H9 (cell line): ENCODE measurements at regions not wholly inside any gene's neighbourhood (a gene's known extent, or its start where the extent isn't known, plus 50 kb on each side); places are given as distances from the start of the nearest gene placed in this dataset.
"Not testable (repeated sequence)": the region's sequence is repeated elsewhere in the genome, so short reads cannot be mapped to it uniquely, and the experiment has no call there.

Source experiments
- DNase-seq: peaks from one replicate; pipeline ENCODE4 v3.0.0-alpha.2; 2017
- H2AFZ ChIP-seq: one replicate; pipeline ENCODE4 v1.6.1; 2013; ENCODE audit warnings: mild to moderate bottlenecking, low read length, control low read depth, moderate library complexity
- H2AK5ac ChIP-seq: 2 replicates; pipeline ENCODE4 v1.6.1; 2013; ENCODE audit warnings: low read length, control low read depth, mixed read lengths; ENCODE audit not compliant: insufficient read length
- H2BK120ac ChIP-seq: one replicate; pipeline ENCODE4 v1.6.1; 2013; ENCODE audit warnings: low read depth, mild to moderate bottlenecking, low read length, control low read depth, inconsistent platforms; ENCODE audit not compliant: poor library complexity, severe bottlenecking
- H2BK12ac ChIP-seq: 2 replicates; pipeline ENCODE4 v1.6.1; 2013; ENCODE audit warnings: low read length, control low read depth, mixed read lengths, low read depth; ENCODE audit not compliant: insufficient read length
- H2BK15ac ChIP-seq: 2 replicates; pipeline ENCODE4 v1.6.1; 2013; ENCODE audit warnings: low read depth, low read length, control low read depth
- H2BK20ac ChIP-seq: one replicate; pipeline ENCODE4 v1.6.1; 2013; ENCODE audit warnings: low read depth, mild to moderate bottlenecking, low read length, control low read depth, inconsistent platforms; ENCODE audit not compliant: poor library complexity, severe bottlenecking
- H2BK5ac ChIP-seq: 2 replicates; pipeline ENCODE4 v1.6.1; 2013; ENCODE audit warnings: low read length, control low read depth, mixed read lengths; ENCODE audit not compliant: insufficient read length
- H3K14ac ChIP-seq: 2 replicates; pipeline ENCODE4 v1.6.1; 2013; ENCODE audit warnings: low read length, control low read depth; ENCODE audit not compliant: insufficient read depth
- H3K18ac ChIP-seq: 2 replicates; pipeline ENCODE4 v1.6.1; 2013; ENCODE audit warnings: low read depth, mild to moderate bottlenecking, mixed read lengths, low read length, control low read depth; ENCODE audit not compliant: insufficient read length
- H3K23ac ChIP-seq: 2 replicates; pipeline ENCODE4 v1.6.1; 2013; ENCODE audit warnings: low read length, control low read depth, mixed read lengths, low read depth; ENCODE audit not compliant: insufficient read length
- H3K23me2 ChIP-seq: 2 replicates; pipeline ENCODE4 v1.6.1; 2013; ENCODE audit warnings: low read depth, mild to moderate bottlenecking, mixed read lengths, low read length, control low read depth; ENCODE audit not compliant: insufficient read length, poor library complexity, severe bottlenecking
- H3K27ac ChIP-seq: 2 replicates; pipeline ENCODE4 v1.5.1; 2013; ENCODE audit warnings: low read length, control low read depth, mixed read lengths, low read depth; ENCODE audit not compliant: insufficient read length
- H3K27me3 ChIP-seq: 2 replicates; pipeline ENCODE4 v1.6.1; 2013; ENCODE audit warnings: low read length, control low read depth, inconsistent platforms; ENCODE audit not compliant: insufficient read depth
- H3K4ac ChIP-seq: 2 replicates; pipeline ENCODE4 v1.6.1; 2013; ENCODE audit warnings: low read depth, mild to moderate bottlenecking, control low read depth, inconsistent platforms, low read length, moderate library complexity
- H3K4me1 ChIP-seq: 2 replicates; pipeline ENCODE4 v1.6.1; 2013; ENCODE audit warnings: low read length, control low read depth, inconsistent platforms; ENCODE audit not compliant: insufficient read depth
- H3K4me2 ChIP-seq: 2 replicates; pipeline ENCODE4 v1.6.1; 2013; ENCODE audit warnings: low read length, control low read depth, mixed read lengths; ENCODE audit not compliant: insufficient read length, insufficient read depth
- H3K56ac ChIP-seq: 2 replicates; pipeline ENCODE4 v1.6.1; 2013; ENCODE audit warnings: low read depth, mild to moderate bottlenecking, mixed read lengths, low read length, control low read depth; ENCODE audit not compliant: insufficient read length
- H3K79me1 ChIP-seq: 2 replicates; pipeline ENCODE4 v1.6.1; 2013; ENCODE audit warnings: low read depth, mild to moderate bottlenecking, moderate library complexity, low read length, control low read depth, inconsistent platforms; ENCODE audit not compliant: insufficient read depth, poor library complexity, severe bottlenecking
- H3K79me2 ChIP-seq: 2 replicates; pipeline ENCODE4 v1.6.1; 2013; ENCODE audit warnings: low read length, control low read depth, inconsistent platforms; ENCODE audit not compliant: insufficient read depth
- H3K9ac ChIP-seq: 2 replicates; pipeline ENCODE4 v1.6.1; 2013; ENCODE audit warnings: low read length, control low read depth, mixed read lengths; ENCODE audit not compliant: insufficient read length; ENCODE audit errors: extremely low read depth
- H3K9me3 ChIP-seq: one replicate; pipeline ENCODE4 v1.6.1; 2013; ENCODE audit warnings: low read depth, low read length, inconsistent platforms; ENCODE audit not compliant: control insufficient read depth
- H3T11ph ChIP-seq: one replicate; pipeline ENCODE4 v1.6.1; 2013; ENCODE audit warnings: mild to moderate bottlenecking, low read length, control low read depth, inconsistent platforms
- H4K20me1 ChIP-seq: one replicate; pipeline ENCODE4 v1.6.1; 2013; ENCODE audit not compliant: control insufficient read depth, insufficient read length, insufficient read depth
- H4K5ac ChIP-seq: 2 replicates; pipeline ENCODE4 v1.6.1; 2013; ENCODE audit warnings: low read depth, mild to moderate bottlenecking, mixed read lengths, low read length, control low read depth; ENCODE audit not compliant: insufficient read length
- H4K8ac ChIP-seq: replicated peaks from 2 replicates; pipeline ENCODE4 v1.6.1; 2013; ENCODE audit warnings: low read length, control low read depth, mixed read lengths, low read depth; ENCODE audit not compliant: insufficient read length
- H4K91ac ChIP-seq: 2 replicates; pipeline ENCODE4 v1.6.1; 2013; ENCODE audit warnings: low read depth, mild to moderate bottlenecking, moderate library complexity, mixed read lengths, low read length, control low read depth; ENCODE audit not compliant: insufficient read length
- H3K27ac Mint-ChIP-seq, 3 experiments: 2 replicates in 2 of 3; 3 replicates in 1 of 3; pipeline ENCODE4 v1.8.0; 2020 to 2021; ENCODE audit warnings: mixed read lengths in 3 of 3, mild to moderate bottlenecking in 1 of 3, moderate library complexity in 1 of 3
- H3K27me3 Mint-ChIP-seq: 2 replicates; pipeline ENCODE4 v1.8.0; 2021; ENCODE audit warnings: low read depth, mild to moderate bottlenecking, moderate library complexity, mixed read lengths
- H3K36me3 Mint-ChIP-seq, 3 experiments: 2 replicates in 2 of 3; 3 replicates in 1 of 3; pipeline ENCODE4 v1.8.0; 2020 to 2021; ENCODE audit warnings: low read depth in 3 of 3, mixed read lengths in 3 of 3; ENCODE audit not compliant: insufficient read depth in 1 of 3
- H3K4me1 Mint-ChIP-seq, 2 experiments: 2 replicates each; pipeline ENCODE4 v1.8.0; 2020; ENCODE audit warnings: mixed read lengths in 2 of 2
- H3K4me3 Mint-ChIP-seq, 2 experiments: 2 replicates in 1 of 2; 3 replicates in 1 of 2; pipeline ENCODE4 v1.8.0; 2020 to 2021; ENCODE audit warnings: mild to moderate bottlenecking in 2 of 2, mixed read lengths in 2 of 2, moderate library complexity in 1 of 2
- H3K9me3 Mint-ChIP-seq, 2 experiments: 2 replicates in 1 of 2; 3 replicates in 1 of 2; pipeline ENCODE4 v1.8.0; 2020; ENCODE audit warnings: mild to moderate bottlenecking in 2 of 2, mixed read lengths in 2 of 2, moderate library complexity in 1 of 2
- WGBS: extraction: QIAGEN DNeasy Blood & Tissue Kit; methylation state at CpG from one replicate; pipeline ENCODE4 v1.1.7; 2013; ENCODE audit warnings: missing lambda C conversion rate, low lambda C conversion rate, mixed read lengths; ENCODE audit not compliant: insufficient read length; ENCODE audit errors: extremely low coverage; 5-methylcytosine and 5-hydroxymethylcytosine counted together

DNA sequence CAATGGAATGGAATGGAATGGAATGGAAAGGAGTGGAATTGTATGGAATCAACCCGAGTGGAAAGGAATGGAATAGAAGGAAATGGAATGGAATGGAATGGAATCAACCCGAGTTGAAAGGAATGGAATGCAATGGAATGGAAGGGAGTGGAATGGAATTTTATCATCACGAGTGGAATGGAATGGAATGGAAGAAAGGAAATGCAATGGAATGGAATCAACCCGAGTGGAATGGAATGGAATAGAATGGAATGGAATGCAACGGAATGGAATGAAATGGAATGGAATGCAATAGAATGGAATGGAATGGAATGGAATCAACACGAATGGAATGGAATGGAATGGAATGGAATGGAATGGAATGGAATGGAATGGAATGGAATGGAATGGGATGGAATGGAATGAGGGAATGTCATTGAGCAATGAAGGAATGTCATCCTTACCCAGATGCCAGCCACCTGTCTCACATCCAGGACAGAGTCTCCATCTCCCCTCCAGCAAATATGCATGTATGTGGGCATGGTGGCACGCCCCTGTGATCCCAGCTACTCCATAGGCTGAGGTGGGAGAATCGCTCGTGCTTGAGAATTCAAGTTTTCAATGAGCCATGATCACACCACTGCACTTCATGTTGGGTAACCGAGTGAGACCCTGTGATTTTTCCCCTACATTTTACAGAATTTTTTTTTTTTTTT lies 1149.5 kb downstream of the RPIA start:
- not testable (repeated sequence) for H3K18ac ChIP-seq, H3K79me1 ChIP-seq, H3K23ac ChIP-seq, DNase-seq, H2BK15ac ChIP-seq, H2BK12ac ChIP-seq, H4K20me1 ChIP-seq, H3K23me2 ChIP-seq, H3K9ac ChIP-seq, H3K4me1 Mint-ChIP-seq, H3K27ac ChIP-seq, H2AK5ac ChIP-seq, H2AFZ ChIP-seq, H3K56ac ChIP-seq, H3K79me2 ChIP-seq, H4K5ac ChIP-seq, H2BK20ac ChIP-seq, H3K4me1 ChIP-seq, H3K14ac ChIP-seq, H3T11ph ChIP-seq, H3K27me3 ChIP-seq, H3K4ac ChIP-seq, H4K91ac ChIP-seq, H2BK5ac ChIP-seq, H3K27ac Mint-ChIP-seq, H4K8ac ChIP-seq, H2BK120ac ChIP-seq, H3K4me2 ChIP-seq
- H3K27me3 Mint-ChIP-seq = peaks cover 23% of the 10 kb centered on the region
- peak overlapping the region in 1 of 2 experiments; percentile 0; a peak in 2 of 5 replicates for H3K4me3 Mint-ChIP-seq
- peaks cover 27% of the 10 kb centered on the region for H3K9me3 ChIP-seq
- WGBS = no CpG with 5 or more reads among the region's 10 CpGs
- H3K36me3 Mint-ChIP-seq = peaks cover 37 to 50% (median 38%) of the 10 kb centered on the region in 3 experiments
- peaks cover 26 to 27% of the 10 kb centered on the region in 2 experiments for H3K9me3 Mint-ChIP-seq
